HG02970 (cell line): ENCODE measurements at regions not wholly inside any gene's neighbourhood (a gene's known extent, or its start where the extent isn't known, plus 50 kb on each side); places are given as distances from the start of the nearest gene placed in this dataset.
"Not testable (repeated sequence)": the region's sequence is repeated elsewhere in the genome, so short reads cannot be mapped to it uniquely, and the experiment has no call there.

Experiments used
- ATAC-seq: cut with Tn5 transposase; IDR thresholded peaks from one replicate; pipeline ENCODE4 v1.9.1; 2021; ENCODE audit warnings: mild to moderate bottlenecking, moderate library complexity, moderate number of reproducible peaks; ENCODE audit not compliant: unreplicated experiment, low FRiP score

DNA sequence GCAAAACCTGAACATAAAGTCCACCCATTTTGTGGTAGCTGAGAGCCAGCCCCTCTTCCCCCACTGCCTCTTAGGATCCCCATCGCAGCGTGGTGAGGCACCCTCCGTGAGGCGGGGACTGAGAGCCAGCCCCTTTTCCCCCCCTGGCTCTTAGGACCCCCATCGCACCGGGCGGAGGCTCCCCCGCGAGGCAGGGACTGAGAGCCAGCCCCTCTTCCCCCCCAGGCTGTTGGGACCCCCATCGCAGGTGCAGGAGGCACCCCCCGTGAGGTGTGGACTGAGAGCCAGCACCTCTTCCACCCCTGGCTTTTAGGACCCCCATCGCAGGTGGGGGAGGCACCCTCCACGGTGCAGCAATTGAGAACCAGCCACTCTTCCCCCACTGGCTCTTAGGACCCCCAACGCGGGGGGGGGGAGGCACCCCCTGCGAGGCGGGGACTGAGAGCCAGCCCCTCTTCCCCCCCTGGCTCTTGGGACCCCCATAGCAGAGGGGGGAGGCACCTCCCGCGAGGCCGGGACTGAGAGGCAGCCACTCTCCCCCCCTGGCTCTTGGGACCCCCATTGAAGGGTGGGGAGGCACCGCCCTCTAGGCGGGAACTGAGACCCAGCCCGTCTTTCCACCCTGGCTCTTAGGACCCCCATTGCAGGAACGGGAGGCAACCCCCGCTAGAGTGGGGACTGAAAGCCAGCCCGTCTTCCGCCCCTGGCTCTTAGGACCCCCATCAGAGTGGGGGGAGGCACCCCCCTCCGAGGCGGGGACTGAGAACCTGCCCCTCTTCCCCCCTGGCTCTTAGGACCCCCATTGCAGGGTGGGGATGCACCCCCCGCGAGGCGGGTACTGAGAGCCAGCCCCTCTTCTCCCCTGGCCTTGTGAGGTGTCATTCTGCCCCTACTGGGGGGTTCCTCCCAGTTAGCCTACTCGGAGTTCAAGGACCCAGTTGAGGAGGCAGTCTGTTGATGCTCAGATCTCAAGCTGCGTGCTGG, 366.4 kb upstream of the SPRY2 start:
- ATAC-seq = no peak

DNA sequence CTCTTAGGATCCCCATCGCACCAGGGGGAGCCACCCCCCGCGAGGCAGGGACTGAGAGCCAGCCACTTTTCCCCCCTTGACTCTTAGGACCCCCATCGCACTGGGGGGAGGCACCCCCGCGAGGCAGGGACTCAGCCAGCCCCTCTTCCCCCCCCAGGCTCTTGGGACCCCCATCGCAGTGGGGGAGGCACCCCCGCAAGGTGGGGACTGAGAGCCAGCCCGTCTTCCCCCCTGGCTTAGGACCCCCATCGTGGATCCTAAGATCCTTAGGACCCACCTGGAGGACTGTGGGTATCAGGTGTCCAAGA, 365.2 kb upstream of the SPRY2 start:
- no peak for ATAC-seq

DNA sequence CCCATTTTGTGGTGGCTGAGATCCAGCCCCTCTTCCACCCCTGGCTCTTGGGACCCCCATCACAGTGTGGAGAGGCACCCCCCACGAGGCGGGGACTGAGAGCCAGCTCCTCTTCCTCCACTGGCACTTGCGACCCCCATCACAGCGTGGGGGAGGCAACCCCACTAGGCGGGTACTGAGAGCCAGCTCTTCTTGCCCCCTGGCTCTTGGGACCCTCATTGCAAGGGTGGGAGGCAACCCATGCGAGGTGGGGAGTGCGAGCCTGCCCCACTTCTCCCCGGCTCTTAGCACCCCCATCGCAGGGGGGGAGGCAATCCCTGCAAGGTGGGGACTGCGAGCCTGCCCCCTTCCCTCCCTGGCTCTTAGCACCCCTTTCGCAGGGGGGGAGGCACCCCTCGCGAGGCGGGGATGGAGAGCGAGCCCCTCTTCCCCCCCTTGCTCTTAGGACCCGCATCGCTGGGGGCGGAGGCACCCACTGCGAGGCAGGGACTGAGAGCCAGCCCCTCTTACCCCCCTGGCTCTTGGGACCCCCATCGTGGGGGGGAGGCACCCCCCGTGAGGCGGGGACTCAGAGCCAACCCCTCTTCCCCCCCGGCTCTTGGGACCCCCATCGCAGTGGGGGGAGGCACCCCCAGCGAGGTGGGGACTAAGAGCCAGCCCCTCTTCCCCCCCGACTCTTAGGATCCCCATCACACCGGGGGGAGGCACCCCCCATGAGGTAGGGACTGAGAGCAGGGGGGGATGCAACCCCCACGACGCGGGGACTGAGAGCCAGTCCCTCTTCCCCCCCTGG, 364.6 kb upstream of the SPRY2 start:
- ATAC-seq = no peak

DNA sequence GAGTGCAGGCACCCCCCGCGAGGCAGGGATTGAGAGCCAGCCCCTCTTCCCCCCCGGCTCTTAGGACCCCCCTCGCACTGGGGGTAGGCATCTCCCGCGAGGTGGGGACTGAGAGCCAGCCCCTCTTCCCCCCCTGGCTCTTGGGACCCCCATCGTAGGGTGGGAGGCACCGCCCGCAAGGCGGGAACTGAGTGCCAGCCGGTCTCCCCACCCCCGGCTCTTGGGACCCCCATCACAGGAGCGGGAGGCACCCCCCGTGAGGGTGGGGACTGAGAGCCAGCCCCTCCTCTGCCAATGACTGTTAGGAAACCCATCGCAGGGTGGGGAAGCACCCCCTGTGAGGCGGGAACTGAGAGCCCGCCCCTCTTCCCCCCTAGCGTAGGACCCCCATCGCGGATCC, 363.4 kb upstream of the SPRY2 start:
- no peak for ATAC-seq

DNA sequence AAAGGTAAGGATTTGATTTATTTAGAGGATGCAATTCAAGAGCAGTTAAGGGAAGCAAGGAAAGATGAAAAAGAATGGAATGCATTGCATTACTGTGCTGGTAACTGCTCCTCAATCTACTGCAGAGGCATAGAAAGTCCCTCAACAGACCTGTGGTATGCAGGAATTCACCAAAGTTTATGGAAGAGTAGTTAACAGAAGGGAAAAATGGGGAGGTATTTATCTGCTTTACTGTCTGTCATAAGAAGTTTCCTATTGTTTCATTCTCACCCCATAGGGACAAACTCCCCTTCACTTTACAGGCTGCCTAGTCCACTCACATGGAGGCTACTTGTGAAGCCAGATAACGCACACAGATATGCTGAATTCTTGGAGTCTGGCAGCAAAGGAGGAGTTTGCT, 354.9 kb upstream of the SPRY2 start:
- ATAC-seq = no peak

DNA sequence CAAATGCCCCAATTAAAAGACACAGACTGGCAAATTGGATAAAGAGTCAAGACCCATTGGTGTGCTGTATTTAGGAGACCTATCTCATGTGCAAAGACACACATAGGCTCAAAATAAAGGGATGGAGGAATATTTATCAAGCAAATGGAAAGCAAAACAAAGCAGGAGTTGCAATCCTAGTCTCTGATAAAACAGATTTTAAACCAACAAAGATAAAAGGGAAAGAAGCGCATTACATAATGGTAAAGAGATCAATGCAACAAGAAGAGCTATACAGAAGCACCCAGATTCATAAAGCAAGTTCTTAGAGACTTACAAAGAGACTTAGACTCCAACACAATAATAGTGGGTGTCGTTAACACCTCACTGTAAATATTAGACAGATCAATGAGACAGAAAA, 350.9 kb upstream of the SPRY2 start:
- ATAC-seq = not testable (repeated sequence)

DNA sequence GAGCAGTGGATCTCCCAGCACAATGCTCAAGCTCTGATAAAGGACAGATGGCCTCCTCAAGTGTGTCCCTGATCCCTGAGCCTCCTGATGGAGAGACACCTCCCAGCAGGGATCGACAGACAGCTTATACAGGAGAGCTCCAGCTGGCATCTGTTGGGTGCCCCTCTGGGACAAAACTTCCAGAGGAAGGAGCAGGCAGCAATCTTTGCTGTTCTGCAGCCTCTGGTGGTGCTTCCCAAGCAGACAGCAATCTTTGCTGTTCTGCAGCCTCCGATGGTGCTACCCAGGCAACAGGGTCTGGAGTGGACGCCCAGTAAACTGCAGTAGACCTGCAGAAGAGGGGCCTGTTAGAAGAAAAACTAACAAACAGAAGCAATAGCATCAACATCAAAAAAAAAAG, 349.3 kb upstream of the SPRY2 start:
- ATAC-seq = no peak

DNA sequence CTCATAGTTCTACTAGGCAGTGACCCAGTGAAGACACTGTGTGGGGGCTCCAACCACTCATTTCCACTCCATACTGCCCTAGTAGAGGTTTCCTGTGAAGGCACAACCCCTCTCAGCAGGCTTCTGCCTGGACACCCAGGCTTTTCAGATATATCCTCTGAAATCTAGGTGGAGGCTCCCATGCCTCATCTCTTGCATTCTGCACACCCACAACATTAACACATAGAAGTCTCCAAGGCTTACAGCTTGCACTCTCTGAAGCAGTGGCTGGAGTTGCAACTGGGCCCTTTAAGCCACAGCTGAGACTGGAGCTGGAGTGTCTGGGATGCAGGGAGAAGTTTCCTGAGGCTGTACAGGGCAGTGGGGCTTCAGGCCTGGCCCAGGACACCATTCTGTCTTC, 347.7 kb upstream of the SPRY2 start:
- ATAC-seq = no peak

DNA sequence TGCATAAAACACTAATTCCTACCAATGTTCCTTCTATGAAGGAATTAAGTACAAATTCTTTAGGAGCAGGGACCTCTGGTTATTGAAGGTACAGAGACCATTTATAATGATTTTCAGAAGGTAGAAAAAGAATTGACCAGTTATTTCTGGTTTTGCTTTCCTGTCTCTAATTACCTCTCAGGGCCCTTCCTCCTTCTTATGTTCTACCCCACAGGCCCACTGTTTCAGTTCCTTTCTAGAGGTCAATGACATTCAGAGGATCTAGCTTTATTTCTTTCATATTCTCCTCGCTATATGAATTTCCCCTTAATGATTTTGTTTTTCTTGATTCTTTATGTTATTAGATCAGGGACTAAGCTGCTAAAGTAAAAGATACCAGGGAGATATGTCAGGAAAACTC, 345.0 kb upstream of the SPRY2 start:
- no peak for ATAC-seq

DNA sequence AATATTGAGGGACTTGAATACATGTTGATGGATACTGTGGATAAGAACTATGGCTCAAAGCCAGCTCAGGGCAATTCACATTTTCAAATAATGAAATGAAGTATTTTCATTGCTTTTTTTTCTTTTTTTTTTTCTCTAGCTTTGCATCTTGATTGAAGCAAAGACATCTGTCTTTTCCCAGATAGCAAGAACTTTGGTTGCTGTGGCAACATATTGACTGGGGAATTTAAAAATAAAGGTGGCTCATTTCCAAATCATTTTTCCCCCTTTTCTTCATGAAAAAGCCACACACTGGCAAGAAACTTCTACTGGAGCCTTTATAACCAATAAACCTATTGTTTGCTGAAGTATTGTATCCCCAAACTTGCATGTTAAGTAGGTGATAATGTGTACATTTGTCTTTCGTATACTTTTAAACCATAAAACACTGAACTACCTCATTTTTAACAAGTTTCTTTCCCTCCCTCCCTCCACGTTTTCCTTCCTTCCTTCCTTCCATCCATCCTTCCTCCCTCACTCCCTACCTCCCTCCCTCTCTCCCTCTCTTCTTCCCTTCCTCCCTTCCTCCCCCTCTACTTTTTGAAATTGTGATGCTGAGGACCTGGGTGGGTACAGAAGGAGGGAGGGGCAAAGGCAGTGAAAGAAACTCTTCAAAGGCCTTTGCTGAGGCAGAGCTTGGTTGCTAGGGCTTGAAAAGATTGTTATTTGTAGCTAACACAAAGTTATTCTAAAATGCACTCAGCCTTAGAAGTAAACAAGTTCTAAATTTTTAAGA, 343.5 kb upstream of the SPRY2 start:
- no peak for ATAC-seq

DNA sequence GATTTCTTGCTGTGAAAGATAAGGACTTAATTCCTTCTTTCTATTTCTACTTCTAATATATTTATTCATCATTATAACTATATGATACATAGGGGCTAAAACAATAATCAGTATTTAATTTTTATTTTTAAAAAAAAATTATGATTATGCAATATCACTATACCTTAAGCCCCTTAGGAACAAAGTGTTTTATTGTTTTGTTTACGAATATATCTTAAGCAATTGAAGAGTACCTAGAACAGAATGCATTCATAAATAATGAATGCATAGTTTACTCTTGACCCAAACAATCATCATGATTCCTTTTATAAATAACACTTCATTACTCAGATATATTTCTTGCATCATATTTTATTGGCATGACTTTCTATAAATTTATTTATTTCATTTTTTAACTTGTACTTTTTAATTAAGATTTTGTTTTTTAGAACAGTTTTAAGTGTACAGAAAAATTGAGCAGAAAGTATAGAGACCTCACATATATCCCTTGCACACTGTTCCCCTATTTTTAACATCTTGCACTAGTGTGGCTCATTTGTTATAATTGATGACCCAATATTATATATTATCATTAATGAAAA, 339.9 kb upstream of the SPRY2 start:
- ATAC-seq = no peak

DNA sequence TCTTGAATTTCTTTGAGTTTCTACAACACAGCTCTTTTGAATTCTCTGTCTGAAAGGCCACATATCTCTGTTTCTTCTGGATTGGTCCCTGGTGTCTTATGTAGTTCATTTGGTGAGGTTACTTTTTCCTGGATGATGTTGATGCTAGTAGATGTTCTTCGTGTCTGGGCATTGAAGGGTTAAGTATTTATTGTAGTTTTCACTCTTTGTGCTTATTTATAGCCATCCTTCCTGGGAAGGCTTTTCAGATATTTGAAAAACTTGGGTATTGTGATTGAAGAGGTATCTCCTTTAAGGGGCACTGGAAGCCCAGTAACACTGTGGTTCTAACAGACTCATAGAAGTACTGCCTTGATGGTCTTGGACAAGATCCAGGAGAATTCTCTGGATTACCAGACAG, 338.5 kb upstream of the SPRY2 start:
- ATAC-seq = no peak

DNA sequence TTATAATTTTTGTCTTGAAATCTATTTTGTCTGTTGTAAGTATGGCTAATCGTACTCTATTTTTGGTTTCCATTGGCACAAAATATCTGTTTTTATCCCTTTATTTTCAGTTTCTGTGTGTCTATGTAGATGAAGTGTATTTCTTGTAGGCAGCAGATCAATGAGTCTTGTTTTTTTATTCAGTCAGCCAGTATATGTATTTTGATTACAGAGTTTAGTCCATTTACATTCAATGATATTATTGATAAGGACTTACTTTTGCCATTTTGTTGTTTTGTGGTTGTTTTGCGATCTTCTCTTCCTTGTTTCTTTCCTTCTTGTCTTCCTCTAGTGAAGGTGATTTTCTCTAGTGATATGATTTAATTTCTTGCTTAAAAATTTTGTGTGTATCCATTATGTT, 336.3 kb upstream of the SPRY2 start:
- ATAC-seq = no peak

DNA sequence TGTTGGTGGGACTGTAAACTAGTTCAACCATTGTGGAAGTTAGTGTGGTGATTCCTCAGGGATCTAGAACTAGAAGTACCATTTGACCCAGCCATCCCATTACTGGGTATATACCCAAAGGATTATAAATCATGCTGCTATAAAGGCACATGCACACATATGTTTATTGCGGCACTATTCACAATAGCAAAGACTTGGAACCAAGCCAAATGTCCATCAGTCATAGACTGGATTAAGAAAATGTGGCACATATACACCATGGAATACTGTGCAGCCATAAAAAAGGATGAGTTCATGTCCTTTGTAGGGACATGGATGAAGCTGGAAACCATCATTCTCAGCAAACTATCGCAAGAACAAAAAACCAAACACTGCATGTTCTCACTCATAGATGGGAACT, 334.5 kb upstream of the SPRY2 start:
- ATAC-seq = not testable (repeated sequence)

DNA sequence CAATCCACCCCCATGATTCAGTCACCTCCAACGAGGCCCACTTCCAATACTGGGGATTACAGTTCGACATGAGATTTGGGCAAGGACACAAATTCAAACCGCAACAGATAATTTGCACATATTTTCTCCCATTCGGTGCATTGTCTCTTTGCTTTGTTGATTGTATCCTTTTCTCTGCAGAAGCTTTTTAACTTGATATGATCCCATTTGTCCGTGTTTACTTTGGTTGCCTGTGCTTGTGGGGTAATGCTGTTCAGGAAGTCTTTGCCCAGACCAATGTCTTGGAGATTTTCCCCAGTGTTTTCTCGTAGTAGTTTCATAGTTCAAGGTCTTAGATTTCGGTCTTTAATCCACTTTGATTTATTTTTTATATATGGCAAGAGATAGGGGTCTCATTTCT, 330.8 kb upstream of the SPRY2 start:
- no peak for ATAC-seq

DNA sequence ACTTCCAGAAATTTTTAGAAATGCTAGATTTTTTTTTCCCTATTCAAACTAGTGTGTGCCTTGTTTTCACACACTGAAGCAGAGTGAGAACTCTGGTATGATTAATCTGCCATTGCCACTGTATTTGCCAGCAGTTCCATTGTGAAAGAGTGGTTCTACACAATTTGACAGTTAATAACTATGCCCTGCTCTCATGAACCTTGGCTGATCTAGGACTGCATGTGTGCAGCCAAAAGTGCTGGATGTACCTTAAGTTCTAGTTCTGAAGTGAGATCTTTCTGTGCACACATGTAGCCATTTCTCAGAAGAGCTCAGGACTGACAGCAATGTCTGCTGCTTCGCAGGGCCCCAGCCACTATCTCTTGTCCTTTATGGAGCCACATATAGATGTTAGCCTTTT, 328.2 kb upstream of the SPRY2 start:
- ATAC-seq = no peak

DNA sequence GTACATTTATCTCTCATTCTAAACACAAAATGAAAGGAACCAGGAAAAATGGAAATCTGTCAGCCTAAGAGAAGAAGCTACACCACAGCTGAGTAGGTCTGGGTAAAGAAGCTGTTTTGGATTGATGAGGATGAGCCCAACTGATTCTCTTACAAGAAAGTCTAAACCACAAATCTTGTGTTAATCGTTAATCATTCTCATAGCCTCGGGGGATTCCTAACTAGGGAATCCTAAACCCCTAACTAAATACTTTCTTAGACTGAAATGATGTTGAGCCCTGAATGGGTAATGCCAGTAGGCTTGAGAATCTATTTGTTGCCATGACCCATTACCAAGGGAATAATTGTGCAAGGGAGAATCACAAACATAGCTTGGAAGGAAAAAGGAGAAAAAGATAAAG, 327.5 kb upstream of the SPRY2 start:
- no peak for ATAC-seq

DNA sequence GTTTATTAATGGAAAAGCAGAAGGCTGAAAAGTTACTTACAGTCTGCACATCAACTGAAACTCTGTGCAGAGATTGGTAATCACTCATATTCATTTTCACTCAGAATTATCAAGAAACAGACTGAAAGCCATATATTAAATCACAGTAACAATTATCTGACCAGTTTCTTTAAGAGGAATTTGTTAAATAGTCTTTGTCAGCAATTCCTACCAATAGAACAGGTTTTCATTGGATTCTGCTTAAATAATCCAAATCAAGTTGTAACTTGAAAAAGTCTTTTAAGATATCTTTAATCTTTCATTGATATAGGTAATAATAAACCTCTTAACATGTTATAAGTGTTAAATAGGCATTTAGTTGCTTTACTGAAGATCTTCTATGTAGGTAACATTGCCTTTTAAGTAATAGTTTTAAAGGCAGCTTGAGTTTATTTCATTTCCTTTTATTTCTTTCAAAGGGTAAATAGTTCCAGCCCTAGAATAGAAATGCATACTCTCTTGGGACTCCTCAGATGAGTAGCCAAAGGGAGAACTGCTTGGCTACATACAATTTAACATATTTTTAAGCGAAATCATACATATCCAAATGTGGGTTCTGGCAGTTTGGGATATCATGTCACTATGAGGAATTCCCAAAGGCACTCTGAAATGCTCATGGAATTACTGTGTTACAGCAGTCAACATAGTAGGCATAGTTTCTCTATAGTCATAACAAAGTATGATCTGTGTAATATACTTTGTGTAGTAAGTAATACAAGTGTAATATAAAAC, 326.0 kb upstream of the SPRY2 start:
- no peak for ATAC-seq

DNA sequence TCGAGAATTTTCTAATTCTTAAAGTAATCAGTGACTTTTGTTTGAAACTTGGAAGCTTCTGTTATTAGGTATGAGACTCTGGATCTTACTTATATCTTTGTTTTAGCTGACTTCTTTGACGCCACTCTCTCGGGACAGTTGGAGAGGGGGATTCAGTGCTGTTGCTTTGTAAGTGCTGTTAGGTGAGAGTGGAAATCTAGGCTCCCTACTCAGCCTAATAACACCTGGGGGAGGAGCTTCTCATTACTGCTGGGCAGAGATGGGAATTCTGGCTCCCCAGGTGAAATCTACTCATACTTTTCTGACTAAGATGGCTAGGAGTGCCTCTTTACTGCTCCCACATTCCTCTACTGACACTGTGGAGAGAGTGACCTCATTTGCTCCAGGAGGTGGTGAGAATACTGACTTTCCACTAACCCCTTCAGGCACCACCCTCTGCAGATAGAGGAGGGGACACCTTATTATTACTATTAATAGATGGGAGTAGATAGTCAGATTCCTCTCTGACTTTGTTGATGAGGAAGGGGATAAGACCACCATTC, 324.9 kb upstream of the SPRY2 start:
- no peak for ATAC-seq

DNA sequence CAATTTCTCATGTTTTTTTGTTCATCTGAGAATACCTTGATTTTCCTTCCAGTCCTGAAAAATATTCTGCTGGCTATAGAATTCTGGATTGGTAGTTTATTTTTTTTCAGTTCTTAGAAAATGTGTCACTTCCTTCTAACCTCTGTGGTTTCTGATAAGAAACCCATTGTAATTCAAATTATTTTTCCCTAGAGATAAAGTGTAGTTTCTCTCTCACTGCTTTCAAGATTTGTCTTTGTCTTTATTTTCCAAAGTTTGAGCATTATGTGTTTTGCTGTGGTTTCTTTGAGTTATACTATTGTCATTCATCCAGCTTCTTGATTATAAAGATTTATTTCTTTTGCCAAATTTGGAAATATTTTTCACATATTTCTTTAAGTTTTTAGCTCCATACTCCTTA, 324.0 kb upstream of the SPRY2 start:
- no peak for ATAC-seq
